Loucy (cell line): ENCODE measurements at regions not wholly inside any gene's neighbourhood (a gene's known extent, or its start where the extent isn't known, plus 50 kb on each side); places are given as distances from the start of the nearest gene placed in this dataset.

ENCODE experiments used
- CTCF ChIP-seq: fragments of 200-600 bp; sonication (generic); conservative IDR thresholded peaks from 2 replicates; pipeline ENCODE4 v1.5.1; 2014; ENCODE audit warnings: mild to moderate bottlenecking, antibody characterized with exemption, low read length
- EZH2phosphoT487 ChIP-seq: fragments of 200-600 bp; IDR thresholded peaks from 2 replicates; pipeline ENCODE4 v1.6.1; 2018; ENCODE audit warnings: antibody characterized with exemption, mild to moderate bottlenecking, moderate library complexity, borderline replicate concordance

GRCh38 chr4:62927574-62927973 is 1481.7 kb downstream of the TECRL start:
- TF ChIP-seq CTCF: no peak
- TF ChIP-seq EZH2phosphoT487: no peak
